CD4-positive, CD25-positive, alpha-beta regulatory T cell (primary cell): ENCODE measurements at regions not wholly inside any gene's neighbourhood (a gene's known extent, or its start where the extent isn't known, plus 50 kb on each side); places are given as distances from the start of the nearest gene placed in this dataset.

Source experiments
- ATAC-seq, 2 donors: fragments of 150-1000 bp; cut with Tn5 transposase; one replicate each; pipeline ENCODE4 v1.10.0; 2021; ENCODE audit warnings: low read depth in 2 of 2, moderate number of reproducible peaks in 2 of 2, moderate library complexity in 1 of 2
- DNase-seq, 3 donors: peaks; one replicate each; pipeline versions ENCODE4 v3.0.0 to v3.0.0-alpha.2; 2012 to 2022; ENCODE audit warnings: mixed read lengths in 1 of 3
- H3K27ac ChIP-seq: one replicate; pipeline ENCODE4 v1.7.0; 2013; ENCODE audit warnings: mild to moderate bottlenecking, low read length; ENCODE audit not compliant: insufficient read depth, poor library complexity, severe bottlenecking
- H3K27me3 ChIP-seq: one replicate; pipeline ENCODE4 v1.7.0; 2013; ENCODE audit warnings: low read length; ENCODE audit not compliant: control insufficient read depth, insufficient read depth
- H3K36me3 ChIP-seq: one replicate; pipeline ENCODE4 v1.7.0; 2013; ENCODE audit warnings: mild to moderate bottlenecking, low read length, moderate library complexity; ENCODE audit not compliant: control insufficient read depth, insufficient read depth
- H3K4me1 ChIP-seq: 2 replicates; pipeline ENCODE4 v1.7.0; 2013; ENCODE audit warnings: mild to moderate bottlenecking, low read length; ENCODE audit not compliant: insufficient read depth, control insufficient read depth, poor library complexity, severe bottlenecking
- H3K4me3 ChIP-seq: one replicate; pipeline ENCODE4 v1.7.0; 2013; ENCODE audit warnings: low read depth, mild to moderate bottlenecking, low read length, moderate library complexity
- H3K9me3 ChIP-seq, 2 experiments: 1 replicate in 1 of 2; 2 replicates in 1 of 2; pipeline ENCODE4 v1.7.0; 2013; ENCODE audit warnings: low read length in 2 of 2, mild to moderate bottlenecking in 1 of 2, moderate library complexity in 1 of 2; ENCODE audit not compliant: control insufficient read depth in 2 of 2
- H3K27ac Mint-ChIP-seq, 3 donors: one replicate each; pipeline ENCODE4 v1.8.0; 2020 to 2022; ENCODE audit warnings: mild to moderate bottlenecking in 3 of 3, mixed read lengths in 3 of 3, moderate library complexity in 2 of 3
- H3K27me3 Mint-ChIP-seq: one replicate; pipeline ENCODE4 v1.8.0; 2022; ENCODE audit warnings: mild to moderate bottlenecking, mixed read lengths
- H3K36me3 Mint-ChIP-seq: one replicate; pipeline ENCODE4 v1.8.0; 2020; ENCODE audit warnings: mixed read lengths
- H3K4me1 Mint-ChIP-seq, 4 donors: one replicate each; pipeline ENCODE4 v1.8.0; 2020 to 2022; ENCODE audit warnings: mixed read lengths in 4 of 4, mild to moderate bottlenecking in 1 of 4
- H3K4me3 Mint-ChIP-seq, 4 donors: one replicate each; pipeline ENCODE4 v1.8.0; 2020 to 2022; ENCODE audit warnings: mild to moderate bottlenecking in 4 of 4, mixed read lengths in 4 of 4, moderate library complexity in 3 of 4
- H3K9me3 Mint-ChIP-seq, 7 donors: one replicate each; pipeline ENCODE4 v1.8.0; 2020 to 2022; ENCODE audit warnings: mixed read lengths in 7 of 7, mild to moderate bottlenecking in 3 of 7, moderate library complexity in 2 of 7

- Histone ChIP-seq H3K4me3 (no peak overlapping the region), H3K27ac (no peak overlapping the region), H3K36me3 (no peaks in the 10 kb centered on the region), H3K9me3 (no peaks in the 10 kb centered on the region), H3K27me3 (no peaks in the 10 kb centered on the region), H3K4me1 (no peaks in the 10 kb centered on the region)
- no peaks in the 10 kb centered on the region for H3K27me3 Mint-ChIP-seq
- no peak overlapping the region for H3K4me3 Mint-ChIP-seq
- ATAC-seq = no peak
- H3K4me1 Mint-ChIP-seq = no peaks in the 10 kb centered on the region
- H3K9me3 Mint-ChIP-seq = peaks cover 2 to 10% (median 4%) of the 10 kb centered on the region in 7 donors
- no peak for DNase-seq
- H3K36me3 Mint-ChIP-seq = no peaks in the 10 kb centered on the region
- H3K27ac Mint-ChIP-seq = no peak overlapping the region
Measured at GRCh38 chr9:103714992-103715391, 379.1 kb upstream of the SMC2 start.

- Histone ChIP-seq H3K4me1 (no peaks in the 10 kb centered on the region), H3K27me3 (no peaks in the 10 kb centered on the region), H3K36me3 (no peaks in the 10 kb centered on the region), H3K4me3 (no peak overlapping the region), H3K27ac (no peak overlapping the region), H3K9me3 (peaks cover 0 to 2% of the 10 kb centered on the region in 2 experiments)
- no peak overlapping the region for H3K27ac Mint-ChIP-seq
- ATAC-seq (no peak), DNase-seq (no peak)
- H3K9me3 Mint-ChIP-seq = peaks cover 2 to 6% (median 4%) of the 10 kb centered on the region in 7 donors
- no peaks in the 10 kb centered on the region for H3K27me3 Mint-ChIP-seq
- no peak overlapping the region for H3K4me3 Mint-ChIP-seq
- no peaks in the 10 kb centered on the region for H3K36me3 Mint-ChIP-seq
- no peaks in the 10 kb centered on the region for H3K4me1 Mint-ChIP-seq
Measured at GRCh38 chr9:103721056-103721455, 373.1 kb upstream of the SMC2 start.

- H3K4me1 Mint-ChIP-seq = no peaks in the 10 kb centered on the region
- Histone ChIP-seq H3K27ac (no peak overlapping the region), H3K36me3 (no peaks in the 10 kb centered on the region), H3K27me3 (no peaks in the 10 kb centered on the region), H3K9me3 (no peaks in the 10 kb centered on the region), H3K4me1 (no peaks in the 10 kb centered on the region), H3K4me3 (no peak overlapping the region)
- no peak overlapping the region for H3K4me3 Mint-ChIP-seq
- ATAC-seq (no peak), DNase-seq (no peak)
- H3K27me3 Mint-ChIP-seq = no peaks in the 10 kb centered on the region
- H3K36me3 Mint-ChIP-seq = no peaks in the 10 kb centered on the region
- H3K9me3 Mint-ChIP-seq = peaks cover 0 to 6% (median 4%) of the 10 kb centered on the region in 7 donors
- H3K27ac Mint-ChIP-seq = no peak overlapping the region
Measured at GRCh38 chr9:103730866-103731265, 363.2 kb upstream of the SMC2 start.

DNA sequence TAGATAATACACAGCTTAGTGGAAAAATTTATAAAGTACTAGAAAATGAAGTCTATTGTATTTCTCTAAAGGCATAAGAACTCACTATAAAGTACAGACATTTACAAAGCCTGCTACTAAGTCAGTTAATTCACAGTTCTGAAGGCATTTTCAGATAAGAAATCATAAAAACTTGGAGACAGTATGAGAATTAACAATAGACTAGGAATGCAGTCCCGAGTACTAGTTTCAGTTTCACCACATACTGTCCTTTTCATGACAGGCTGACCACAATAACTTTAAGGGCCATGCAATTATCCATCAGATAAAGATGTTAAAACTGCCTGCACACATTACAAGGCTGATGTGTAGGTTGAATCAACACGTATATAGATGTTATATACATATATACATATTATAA is 362.6 kb upstream of the SMC2 start:
- Histone ChIP-seq H3K27ac (no peak overlapping the region), H3K4me3 (no peak overlapping the region), H3K27me3 (no peaks in the 10 kb centered on the region), H3K36me3 (no peaks in the 10 kb centered on the region), H3K9me3 (no peaks in the 10 kb centered on the region), H3K4me1 (no peaks in the 10 kb centered on the region)
- H3K36me3 Mint-ChIP-seq = no peaks in the 10 kb centered on the region
- no peaks in the 10 kb centered on the region for H3K27me3 Mint-ChIP-seq
- H3K9me3 Mint-ChIP-seq = peaks cover 0 to 6% (median 4%) of the 10 kb centered on the region in 7 donors
- H3K27ac Mint-ChIP-seq = no peak overlapping the region
- DNase-seq (no peak), ATAC-seq (no peak)
- no peak overlapping the region for H3K4me3 Mint-ChIP-seq
- H3K4me1 Mint-ChIP-seq = no peaks in the 10 kb centered on the region

GRCh38 chr9:103734471-103734870 is 359.6 kb upstream of the SMC2 start:
- H3K36me3 ChIP-seq = no peaks in the 10 kb centered on the region
- no peaks in the 10 kb centered on the region for H3K9me3 ChIP-seq
- no peaks in the 10 kb centered on the region for H3K4me1 ChIP-seq
- H3K27me3 ChIP-seq = no peaks in the 10 kb centered on the region
- ATAC-seq (no peak), DNase-seq (no peak)
- no peaks in the 10 kb centered on the region for H3K36me3 Mint-ChIP-seq
- no peak overlapping the region for H3K27ac Mint-ChIP-seq
- no peaks in the 10 kb centered on the region for H3K27me3 Mint-ChIP-seq
- H3K4me1 Mint-ChIP-seq = no peaks in the 10 kb centered on the region
- no peak overlapping the region for H3K27ac ChIP-seq
- no peak overlapping the region for H3K4me3 Mint-ChIP-seq
- no peak overlapping the region for H3K4me3 ChIP-seq
- peaks cover 0 to 5% (median 2%) of the 10 kb centered on the region in 7 donors for H3K9me3 Mint-ChIP-seq

DNA sequence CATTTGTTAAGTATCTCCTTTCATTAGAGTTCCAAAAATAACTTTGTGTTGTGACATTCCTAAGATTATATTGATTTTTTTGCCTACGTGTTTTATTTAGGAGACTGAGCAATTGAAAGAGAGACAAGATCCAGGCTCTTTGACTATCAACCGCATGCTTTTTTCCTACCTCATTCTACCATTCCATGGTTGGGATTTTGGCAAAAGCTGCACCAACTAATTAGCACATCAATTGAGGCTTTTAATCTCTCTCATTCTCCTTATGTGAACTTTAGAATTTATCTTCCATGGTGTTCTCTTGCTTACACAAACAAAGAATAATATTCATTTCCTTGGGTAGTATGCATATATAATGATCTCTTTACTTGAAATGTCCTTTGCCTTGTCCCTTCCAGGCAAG is 338.7 kb upstream of the SMC2 start:
- Mint-ChIP-seq H3K4me1 (no peaks in the 10 kb centered on the region), H3K4me3 (no peak overlapping the region), H3K36me3 (no peaks in the 10 kb centered on the region), H3K27ac (no peak overlapping the region), H3K27me3 (no peaks in the 10 kb centered on the region), H3K9me3 (peaks cover 0 to 5% (median 2%) of the 10 kb centered on the region in 7 donors)
- H3K36me3 ChIP-seq = no peaks in the 10 kb centered on the region
- H3K27ac ChIP-seq = no peak overlapping the region
- no peaks in the 10 kb centered on the region for H3K4me1 ChIP-seq
- H3K27me3 ChIP-seq = no peaks in the 10 kb centered on the region
- no peaks in the 10 kb centered on the region for H3K9me3 ChIP-seq
- H3K4me3 ChIP-seq = no peak overlapping the region
- DNase-seq = no peak
- ATAC-seq = no peak

DNA sequence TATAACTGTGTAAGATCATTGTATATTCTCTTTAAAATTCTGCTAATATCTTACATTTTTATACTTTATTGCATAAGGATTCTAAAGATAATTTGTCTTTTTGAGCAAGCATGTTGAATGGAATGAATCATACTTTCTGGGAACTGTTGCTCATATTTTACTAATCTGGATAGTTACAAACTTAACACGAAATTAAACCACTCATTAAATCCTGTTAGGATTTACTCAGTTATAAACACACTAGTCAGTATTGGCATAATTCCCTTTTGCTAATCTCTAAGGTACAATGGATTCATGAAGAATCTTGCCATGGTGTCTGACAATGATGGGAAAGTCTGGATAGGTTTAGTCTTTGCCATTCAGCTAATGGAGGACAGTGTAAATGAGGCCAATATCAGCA is 338.1 kb upstream of the SMC2 start:
- Mint-ChIP-seq H3K36me3 (no peaks in the 10 kb centered on the region), H3K9me3 (peaks cover 0 to 5% (median 2%) of the 10 kb centered on the region in 7 donors), H3K27me3 (no peaks in the 10 kb centered on the region), H3K4me1 (no peaks in the 10 kb centered on the region), H3K27ac (no peak overlapping the region), H3K4me3 (no peak overlapping the region)
- H3K36me3 ChIP-seq = no peaks in the 10 kb centered on the region
- ATAC-seq (no peak), DNase-seq (no peak)
- no peaks in the 10 kb centered on the region for H3K27me3 ChIP-seq
- no peaks in the 10 kb centered on the region for H3K4me1 ChIP-seq
- H3K9me3 ChIP-seq = no peaks in the 10 kb centered on the region
- H3K4me3 ChIP-seq = no peak overlapping the region
- H3K27ac ChIP-seq = no peak overlapping the region

- no peaks in the 10 kb centered on the region for H3K27me3 Mint-ChIP-seq
- no peaks in the 10 kb centered on the region for H3K4me1 Mint-ChIP-seq
- H3K9me3 ChIP-seq = no peaks in the 10 kb centered on the region
- H3K4me1 ChIP-seq = no peaks in the 10 kb centered on the region
- H3K4me3 ChIP-seq = no peak overlapping the region
- H3K27ac ChIP-seq = no peak overlapping the region
- no peak overlapping the region for H3K4me3 Mint-ChIP-seq
- H3K36me3 Mint-ChIP-seq = no peaks in the 10 kb centered on the region
- DNase-seq = no peak
- H3K9me3 Mint-ChIP-seq = peaks cover 0 to 5% (median 2%) of the 10 kb centered on the region in 7 donors
- no peak overlapping the region for H3K27ac Mint-ChIP-seq
- no peaks in the 10 kb centered on the region for H3K27me3 ChIP-seq
- no peaks in the 10 kb centered on the region for H3K36me3 ChIP-seq
- ATAC-seq = no peak
Measured at GRCh38 chr9:103757062-103757461, 337.0 kb upstream of the SMC2 start.
